T-helper 2 cell treated with Interferon-gamma antibody and Interleukin-4, amounts not matched to agents 100 ng/mL and 5 ng/mL, for 36 hours (primary cell): ENCODE measurements at regions not wholly inside any gene's neighbourhood (a gene's known extent, or its start where the extent isn't known, plus 50 kb on each side); places are given as distances from the start of the nearest gene placed in this dataset.
"Not testable (repeated sequence)": the region's sequence is repeated elsewhere in the genome, so short reads cannot be mapped to it uniquely, and the experiment has no call there.

Experiments used
- intact Hi-C: fragments of 100-400 bp; cut with micrococcal nuclease; formaldehyde crosslinking; loops from one replicate; pipeline ENCODE4 v1.15.1; 2023

DNA sequence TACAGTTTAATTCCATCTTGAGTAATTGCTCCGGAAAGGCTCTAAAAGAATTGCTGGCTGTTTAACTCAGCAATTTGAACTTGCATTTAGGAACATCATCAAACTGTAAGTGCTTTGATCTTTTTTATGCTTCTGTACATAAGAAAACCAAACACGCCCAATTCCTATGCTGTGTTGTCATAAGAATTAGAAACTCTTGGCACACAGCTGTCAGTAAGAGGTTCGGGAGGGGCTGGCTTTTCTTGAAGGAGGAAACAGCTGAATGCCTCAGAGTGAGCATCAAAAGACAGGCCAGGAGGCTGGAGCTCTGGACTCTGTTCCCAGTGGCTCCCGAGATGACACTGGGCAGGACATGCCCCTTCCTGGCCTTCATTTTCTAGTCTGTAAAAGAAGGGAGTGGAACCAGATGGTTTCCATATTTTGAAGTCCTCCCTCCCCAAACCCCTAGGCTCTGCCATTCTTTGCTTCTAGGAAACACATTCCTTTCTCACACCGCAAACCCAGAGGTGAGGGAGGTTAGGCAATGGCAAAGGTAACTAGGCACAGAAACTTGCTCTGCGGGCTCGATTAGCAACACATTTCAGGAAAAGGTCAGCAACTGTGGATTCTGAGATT lies 73.7 kb upstream of the DLG1 start:
- intact Hi-C loops: no loop called here

- intact Hi-C loops: no loop called here
Measured at GRCh38 chr3:197371591-197372046, 73.2 kb upstream of the DLG1 start.

DNA sequence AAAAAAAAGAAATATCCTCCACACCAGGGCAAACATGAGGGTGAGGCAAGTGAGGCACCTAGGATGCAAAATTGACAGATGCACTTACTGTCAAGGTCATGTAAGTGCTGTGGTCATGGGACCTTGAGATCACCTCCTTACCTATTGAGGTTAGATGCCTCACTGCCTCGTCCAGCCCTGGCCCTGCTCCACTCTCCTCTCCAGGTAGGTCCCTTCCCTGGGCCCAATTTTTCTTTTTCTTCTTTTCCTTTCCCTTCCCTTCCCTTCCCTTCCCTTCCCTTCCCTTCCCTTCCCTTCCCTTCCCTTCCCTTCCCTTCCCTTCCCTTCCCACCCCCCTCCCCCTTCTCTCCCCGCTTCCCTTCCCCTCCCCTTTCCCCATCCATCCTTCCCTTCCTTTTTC lies 71.1 kb upstream of the DLG1 start:
- intact Hi-C loops: no loop called here

- intact Hi-C loops: no loop called here
Measured at GRCh38 chr3:197368821-197369220, 70.4 kb upstream of the DLG1 start.

DNA sequence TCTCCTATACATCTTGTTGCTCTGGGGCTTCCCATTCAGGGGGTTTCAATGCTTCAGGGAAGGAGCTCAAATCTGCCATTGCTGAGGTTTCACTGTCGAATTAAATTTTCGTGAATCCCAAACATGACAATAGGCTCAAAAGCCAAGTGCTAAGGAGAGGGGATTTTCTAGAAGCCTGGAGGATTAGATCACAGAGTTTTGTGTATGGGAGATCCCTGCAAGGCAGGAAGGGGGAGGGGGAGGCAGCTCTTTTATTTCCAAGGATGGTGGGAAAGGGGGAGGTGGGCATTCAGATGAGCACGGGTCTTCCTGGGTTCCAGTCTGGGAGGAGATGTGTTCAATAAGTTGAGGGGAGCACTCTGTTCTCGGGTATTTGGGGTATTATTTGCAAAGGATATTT lies 69.9 kb upstream of the DLG1 start:
- intact Hi-C loops: no loop called here

- intact Hi-C loops: no loop called here
Measured at GRCh38 chr3:197367081-197367780, 68.8 kb upstream of the DLG1 start.

DNA sequence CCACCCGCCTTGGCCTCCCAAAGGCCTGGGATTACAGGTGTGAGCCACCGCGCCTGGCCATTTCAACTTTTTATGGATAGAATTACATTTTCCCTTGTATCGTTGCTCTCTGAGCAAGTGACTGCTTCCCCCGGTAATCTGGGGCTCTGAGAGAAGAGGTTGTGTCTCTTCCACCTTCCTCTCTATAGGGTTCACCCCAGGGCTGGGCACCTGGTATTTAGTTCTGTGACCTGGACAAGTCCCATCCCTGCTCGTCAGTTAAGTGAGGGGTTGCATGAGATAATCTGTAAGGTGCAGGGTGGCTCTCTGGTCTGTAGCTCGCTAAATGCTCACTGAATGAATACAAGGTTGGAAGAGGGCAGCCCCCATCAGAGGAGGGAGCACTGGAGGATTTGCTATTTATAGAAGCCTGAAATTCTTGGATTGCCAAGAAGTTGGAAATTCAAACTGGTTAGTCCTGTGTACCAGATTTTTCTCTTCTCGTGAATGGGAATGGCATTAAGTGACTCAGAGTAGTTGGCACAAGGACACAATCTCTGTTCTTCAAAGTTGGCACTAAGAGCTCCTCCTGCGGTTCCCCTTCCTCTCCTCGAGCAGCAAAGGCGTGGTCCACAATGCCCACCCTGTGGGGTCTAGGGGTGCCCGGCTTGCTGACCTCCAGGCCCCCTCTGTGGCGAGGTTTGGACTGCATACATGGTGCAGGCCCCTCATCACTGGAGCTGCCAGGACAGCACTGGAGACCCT lies 68.1 kb upstream of the DLG1 start:
- intact Hi-C loops: no loop called here

DNA sequence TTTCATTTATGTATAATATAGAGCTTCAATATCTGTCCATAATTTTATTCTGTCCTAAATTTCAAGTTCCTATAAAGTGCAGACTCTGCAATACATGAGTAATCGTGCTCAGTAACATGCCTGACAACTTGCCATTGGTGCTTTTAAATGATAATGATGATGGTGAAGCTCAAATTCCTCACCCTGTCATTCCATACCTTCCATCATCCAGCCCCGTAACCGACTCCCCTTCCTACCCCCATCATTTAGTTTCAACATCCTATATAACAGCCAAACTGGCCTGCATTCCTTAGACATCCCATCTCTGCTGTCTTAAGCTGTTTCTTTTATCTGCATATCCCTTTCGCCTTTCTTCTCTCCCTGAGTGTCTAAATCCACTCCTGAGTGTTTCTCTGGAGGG lies 67.2 kb upstream of the DLG1 start:
- intact Hi-C loops: no loop called here

- intact Hi-C loops: no loop called here
Measured at GRCh38 chr3:197364410-197365071, 66.1 kb upstream of the DLG1 start.

GRCh38 chr3:197363553-197364409 lies 65.4 kb upstream of the DLG1 start:
- intact Hi-C loops: no loop called here

- intact Hi-C loops: no loop called here
Measured at GRCh38 chr3:197362081-197362480, 63.7 kb upstream of the DLG1 start.

DNA sequence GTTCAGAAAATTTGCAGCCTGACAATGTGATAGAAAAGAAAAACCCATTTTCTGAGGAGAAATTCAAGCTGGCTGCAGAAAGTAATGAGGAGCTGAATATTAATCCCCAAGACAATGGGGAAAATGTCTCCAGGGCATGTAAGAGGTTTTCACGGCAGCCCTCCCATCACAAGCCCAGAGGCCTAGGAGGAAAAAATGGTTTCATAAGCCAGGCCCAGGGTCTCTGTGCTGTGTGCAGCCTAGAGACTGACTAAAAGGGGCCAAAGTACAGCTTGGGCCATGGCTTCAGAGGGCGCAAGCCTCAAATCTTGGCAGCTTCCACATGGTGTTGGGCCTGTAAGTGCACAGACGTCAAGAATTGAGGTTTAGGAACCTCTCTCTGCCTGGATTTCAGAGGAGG lies 61.7 kb upstream of the DLG1 start:
- intact Hi-C loops: not testable (repeated sequence)

GRCh38 chr3:197359476-197359875 lies 61.1 kb upstream of the DLG1 start:
- intact Hi-C loops: not testable (repeated sequence)

GRCh38 chr3:197356741-197357140 lies 58.3 kb upstream of the DLG1 start:
- intact Hi-C loops: no loop called here

DNA sequence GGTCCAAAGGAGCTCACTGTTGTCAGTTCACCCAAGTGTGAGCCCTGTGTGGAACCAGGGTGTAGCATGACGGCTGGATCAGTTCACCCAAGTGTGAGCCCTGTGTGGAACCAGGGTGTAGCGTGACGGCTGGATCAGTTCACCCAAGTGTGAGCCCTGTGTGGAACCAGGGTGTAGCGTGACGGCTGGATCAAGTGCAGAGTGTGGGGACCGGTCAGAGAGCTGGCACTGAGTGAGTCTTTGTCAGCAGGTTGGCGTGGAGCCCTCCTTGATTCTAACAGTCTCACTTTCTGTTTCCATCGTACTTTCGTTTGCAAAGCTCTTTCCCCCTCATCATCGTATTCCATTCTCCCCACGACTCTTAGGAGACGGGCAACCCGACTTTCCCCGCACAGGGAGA lies 57.9 kb upstream of the DLG1 start:
- intact Hi-C loops: no loop called here

GRCh38 chr3:197355713-197356112 lies 57.3 kb upstream of the DLG1 start:
- intact Hi-C loops: no loop called here

- intact Hi-C loops: no loop called here
Measured at GRCh38 chr3:197354568-197355001, 56.2 kb upstream of the DLG1 start.

GRCh38 chr3:197353867-197354567 lies 55.6 kb upstream of the DLG1 start:
- intact Hi-C loops: no loop called here

DNA sequence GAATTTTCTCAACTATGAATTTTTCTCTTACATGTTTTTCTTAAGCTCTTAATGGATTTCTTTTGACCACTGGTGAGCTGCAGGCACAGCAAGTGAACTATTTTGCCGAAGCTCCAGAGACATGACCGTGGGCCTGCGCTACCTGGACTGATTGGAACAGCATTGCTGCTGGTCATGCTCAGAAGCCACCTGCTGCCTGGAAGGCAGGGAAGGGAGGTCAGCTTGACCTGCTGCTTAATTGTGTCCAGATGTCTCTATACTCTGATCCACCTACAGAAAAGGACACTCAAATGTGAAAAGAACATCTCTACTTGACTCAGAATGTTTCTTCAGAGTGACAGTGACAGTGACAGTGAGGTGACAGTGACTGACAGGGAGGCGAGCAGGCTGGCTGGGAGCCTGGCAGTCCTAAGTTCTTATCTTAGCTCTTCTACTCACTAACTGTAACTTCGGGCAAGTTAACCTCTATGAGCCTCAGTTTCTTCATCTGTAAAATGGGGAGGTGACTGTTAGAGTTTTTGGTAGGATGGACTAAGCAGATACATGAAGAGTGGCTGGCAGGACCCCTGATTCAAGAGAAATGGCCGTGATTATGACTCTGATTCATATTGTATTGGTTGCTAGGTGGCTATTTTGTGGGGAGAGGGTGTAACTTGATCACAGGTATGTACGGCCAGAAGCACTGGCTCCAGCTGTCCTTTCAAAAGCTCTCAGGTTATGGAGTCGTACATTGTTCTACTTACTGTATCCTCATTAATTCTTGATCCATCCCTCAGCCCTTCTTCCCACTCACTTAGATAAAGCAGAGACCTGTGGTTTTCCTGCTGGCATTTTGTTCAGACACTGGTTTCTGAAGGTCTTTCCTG lies 54.8 kb upstream of the DLG1 start:
- intact Hi-C loops: no loop called here
